Renal cortical epithelial cell (primary cell): ENCODE measurements at regions not wholly inside any gene's neighbourhood (a gene's known extent, or its start where the extent isn't known, plus 50 kb on each side); places are given as distances from the start of the nearest gene placed in this dataset.
A peak's percentile ranks its signal among the peaks of the same experiment; 100 is the strongest.
"Not testable (repeated sequence)": the region's sequence is repeated elsewhere in the genome, so short reads cannot be mapped to it uniquely, and the experiment has no call there.

Experiments used
- DNase-seq: peaks from one replicate; pipeline ENCODE4 v3.0.0-alpha.2; 2011; ENCODE audit warnings: low read depth

GRCh38 chr2:207216457-207216856 lies 50.7 kb upstream of the KLF7 start:
- no peak for DNase-seq

- DNase-seq = no peak
Observed at GRCh38 chr2:207217442-207217841, 51.7 kb upstream of the KLF7 start.

- DNase-seq = no peak
Observed at GRCh38 chr2:207219081-207219630, 53.4 kb upstream of the KLF7 start.

DNA sequence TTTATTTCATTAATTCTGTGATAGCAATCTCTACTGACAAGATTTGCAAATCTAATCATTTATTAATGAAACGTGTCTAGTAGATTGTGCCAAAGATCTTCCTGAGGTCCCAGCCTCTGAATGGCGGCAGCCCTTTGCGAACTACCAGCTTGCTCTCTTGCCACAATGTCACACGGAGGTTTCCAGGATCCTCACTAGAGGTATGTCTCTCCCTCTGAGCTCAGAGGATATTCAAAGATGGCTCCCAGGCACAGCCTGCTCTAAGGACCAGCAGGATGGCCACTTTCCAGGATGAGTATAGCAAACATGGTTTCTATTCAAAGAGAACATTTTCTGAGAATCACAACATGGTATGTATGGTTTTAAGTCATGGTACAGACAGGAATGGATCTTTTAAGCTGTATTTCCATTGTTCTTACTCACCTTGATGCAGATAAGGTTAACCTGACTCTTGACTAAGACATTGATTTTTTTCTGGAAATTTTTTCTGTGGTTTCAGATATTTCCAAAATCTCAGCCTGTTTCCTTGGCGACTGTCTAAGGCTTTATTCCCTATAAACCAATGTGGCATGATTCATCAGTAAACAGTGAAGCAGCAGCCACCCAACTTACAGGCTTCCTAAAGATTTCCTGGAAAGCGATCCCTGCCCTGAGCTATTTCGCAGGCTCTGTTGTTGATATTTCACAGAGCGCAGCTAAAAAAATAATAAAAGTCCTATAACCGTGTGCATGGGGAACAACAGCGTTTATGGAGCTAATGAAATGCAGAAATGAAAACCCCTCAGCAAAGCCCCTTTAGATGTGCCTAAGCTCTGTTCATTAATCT lies 54.1 kb upstream of the KLF7 start:
- DNase-seq = peak; percentile 63

GRCh38 chr2:207221731-207222130 lies 56.0 kb upstream of the KLF7 start:
- DNase-seq = no peak

DNA sequence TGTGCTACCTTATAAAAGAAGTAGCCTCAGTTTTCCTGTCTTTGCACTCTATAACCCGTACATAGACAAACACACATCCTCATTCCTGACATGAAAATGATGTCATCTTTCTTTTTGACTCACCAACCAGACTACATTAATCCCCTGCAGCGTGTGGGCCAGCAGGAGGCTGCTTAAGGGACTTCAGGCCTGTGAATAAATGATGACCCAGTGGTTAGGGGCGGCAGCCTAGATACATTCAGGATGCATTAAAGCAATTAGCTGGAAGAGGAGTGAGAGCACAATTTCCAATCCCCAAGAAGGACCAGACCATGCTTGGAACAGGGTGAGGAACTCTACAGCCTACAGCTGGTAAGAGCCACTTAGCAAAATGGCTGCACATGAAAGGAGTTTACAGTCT lies 57.3 kb upstream of the KLF7 start:
- peak; percentile 49 for DNase-seq

- DNase-seq = no peak
Observed at GRCh38 chr2:207224381-207224780, 58.6 kb upstream of the KLF7 start.

GRCh38 chr2:207224791-207225482 lies 59.2 kb upstream of the KLF7 start:
- DNase-seq = no peak

DNA sequence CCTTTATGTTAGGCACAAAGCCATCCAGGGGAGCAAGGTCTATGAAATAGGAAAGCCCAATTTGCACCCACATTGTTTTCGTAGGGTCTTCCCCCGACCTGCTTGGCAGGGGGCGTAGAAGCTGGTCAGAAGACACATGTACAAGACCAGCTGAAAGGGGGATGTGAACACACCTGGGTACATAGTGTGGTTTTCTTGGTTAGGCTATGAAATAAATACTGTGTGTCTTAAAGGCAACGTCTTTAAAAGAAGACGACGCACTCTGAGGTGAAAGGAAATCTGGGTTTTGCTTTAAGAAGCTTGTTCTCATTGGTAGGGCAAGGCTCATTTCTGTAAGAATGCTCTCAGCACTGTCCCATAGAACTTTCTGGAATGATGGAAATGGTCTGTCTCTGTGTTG lies 60.0 kb upstream of the KLF7 start:
- no peak for DNase-seq

GRCh38 chr2:207226243-207226642 lies 60.5 kb upstream of the KLF7 start:
- peak; percentile 17 for DNase-seq

DNA sequence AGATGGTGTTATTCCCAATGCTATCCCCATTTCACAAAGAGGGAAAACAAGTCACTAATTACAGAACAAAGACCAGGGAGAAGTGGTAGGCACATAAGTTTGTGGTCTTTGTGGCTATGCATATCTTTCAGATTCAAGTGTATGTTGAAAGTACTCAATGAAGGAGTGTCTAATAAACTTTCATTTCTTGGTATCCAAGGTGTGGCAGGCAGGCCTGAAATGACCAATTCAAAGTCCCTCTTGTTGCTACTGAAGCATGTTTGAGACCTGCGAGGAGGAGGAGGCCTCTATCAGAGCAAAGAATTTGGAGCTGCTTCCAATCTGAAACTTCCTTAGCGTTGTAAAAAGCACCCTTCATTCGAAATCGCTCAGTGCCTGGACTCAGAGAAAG lies 60.9 kb upstream of the KLF7 start:
- peak; percentile 13 for DNase-seq

DNA sequence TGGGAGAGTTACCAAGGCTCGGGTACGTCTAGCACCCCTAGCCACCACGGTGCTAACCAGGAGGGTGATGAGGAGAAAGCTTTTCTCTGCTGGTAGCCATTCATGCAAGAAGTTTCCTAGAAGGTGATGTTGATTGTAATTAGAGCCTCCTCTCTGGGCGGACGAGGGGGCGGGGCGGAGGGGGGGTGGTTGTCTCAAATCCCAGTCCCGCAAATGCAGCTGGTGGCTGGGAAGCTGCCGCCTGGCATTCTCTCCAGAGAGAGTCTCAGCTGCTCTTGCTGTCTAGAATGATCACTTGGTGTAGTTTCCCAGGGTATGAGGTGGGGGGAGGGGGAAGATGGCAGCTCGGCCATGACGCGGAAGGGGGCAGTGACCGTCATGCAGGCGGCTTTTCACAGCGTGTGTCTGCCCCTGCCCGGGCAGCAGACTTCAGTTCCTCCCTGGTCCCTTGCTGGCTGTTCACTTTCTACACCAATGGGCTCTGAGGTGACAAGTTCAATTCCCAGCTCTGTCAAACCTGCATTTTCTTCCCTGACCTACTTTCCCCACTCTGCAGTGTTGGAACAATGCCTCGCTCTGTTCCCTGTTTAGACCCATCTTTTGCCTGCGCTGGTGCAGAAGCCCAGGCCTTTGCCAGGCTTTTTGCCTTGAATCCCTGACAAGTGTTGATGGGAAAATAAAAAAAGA lies 61.5 kb upstream of the KLF7 start:
- DNase-seq = peak; percentile 67

- DNase-seq = no peak
Observed at GRCh38 chr2:207227749-207228145, 62.0 kb upstream of the KLF7 start.

GRCh38 chr2:207228402-207228801 lies 62.7 kb upstream of the KLF7 start:
- DNase-seq = no peak

DNA sequence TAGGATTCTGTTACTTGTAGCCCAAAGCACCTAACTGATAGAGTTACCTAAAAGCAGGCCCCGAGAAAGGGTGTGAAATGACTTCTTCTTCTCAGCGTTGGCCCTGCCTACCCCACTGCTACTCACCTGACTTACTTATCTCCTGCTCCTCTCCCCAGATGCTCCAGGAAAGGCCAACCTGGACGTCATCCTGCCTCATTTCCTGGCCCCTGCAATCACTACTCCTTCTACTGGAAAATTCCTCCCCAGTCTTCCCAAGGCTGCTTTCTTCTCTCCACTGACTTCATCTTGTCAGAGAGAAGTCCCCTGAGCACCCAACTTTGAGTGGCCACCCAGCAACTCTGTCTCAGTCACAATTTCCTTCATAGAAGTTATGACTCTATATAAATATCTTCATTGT lies 63.4 kb upstream of the KLF7 start:
- DNase-seq = no peak

- DNase-seq = peak; percentile 18
Observed at GRCh38 chr2:207230261-207231105, 64.7 kb upstream of the KLF7 start.

- peak; percentile 40 for DNase-seq
Observed at GRCh38 chr2:207231106-207231865, 65.5 kb upstream of the KLF7 start.

DNA sequence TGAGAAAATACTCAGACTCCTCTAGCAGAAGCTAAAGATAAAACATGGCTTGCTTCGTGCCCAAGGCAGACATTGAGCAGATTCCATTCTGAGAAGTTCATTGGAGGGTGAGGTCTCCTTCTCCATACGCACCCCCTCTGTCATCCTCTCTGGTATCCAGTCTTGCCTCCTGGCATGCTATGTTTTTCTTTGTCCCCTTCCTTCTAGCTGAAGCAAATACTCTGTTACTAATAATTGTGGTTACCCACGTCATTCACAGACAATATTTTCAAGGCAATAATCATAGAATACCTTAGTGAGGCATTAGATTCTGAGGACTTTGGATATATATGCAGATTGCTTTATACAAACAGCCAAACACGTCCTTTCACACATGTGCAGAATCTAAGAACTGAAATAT lies 66.2 kb upstream of the KLF7 start:
- no peak for DNase-seq

GRCh38 chr2:207233141-207233540 lies 67.4 kb upstream of the KLF7 start:
- DNase-seq = not testable (repeated sequence)

GRCh38 chr2:207233731-207234130 lies 68.0 kb upstream of the KLF7 start:
- no peak for DNase-seq

DNA sequence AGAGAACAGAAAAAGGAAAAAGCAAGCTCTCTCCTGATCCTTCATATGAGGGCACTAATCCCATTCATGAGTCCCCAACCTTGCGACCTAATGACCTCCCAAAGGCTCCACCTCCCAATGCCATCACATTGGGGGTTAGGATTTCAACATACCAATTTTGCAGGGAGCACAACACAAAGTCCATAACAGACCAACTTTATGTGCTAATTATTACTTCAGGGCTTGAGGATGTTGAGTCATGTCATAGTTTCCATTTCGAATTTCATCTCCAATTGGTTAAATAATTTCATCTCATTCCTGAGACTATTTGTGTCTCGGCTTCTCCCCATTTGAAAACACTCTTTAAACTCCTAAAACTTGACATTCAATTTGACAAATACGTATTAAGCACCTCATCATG lies 69.9 kb upstream of the KLF7 start:
- no peak for DNase-seq
